GM23248 (cell line): ENCODE measurements at regions not wholly inside any gene's neighbourhood (a gene's known extent, or its start where the extent isn't known, plus 50 kb on each side); places are given as distances from the start of the nearest gene placed in this dataset.

ENCODE experiments used
- EZH2 ChIP-seq: fragments of 200-600 bp; sonication (generic); IDR thresholded peaks from 2 replicates; pipeline ENCODE4 v1.6.1; 2018; ENCODE audit warnings: antibody characterized with exemption, mild to moderate bottlenecking; ENCODE audit not compliant: insufficient read depth, poor library complexity, severe bottlenecking
- EZH2phosphoT487 ChIP-seq: fragments of 200-600 bp; sonication (generic); IDR thresholded peaks from 2 replicates; pipeline ENCODE4 v1.6.1; 2018; ENCODE audit warnings: antibody characterized with exemption, moderate library complexity, mild to moderate bottlenecking, low read depth; ENCODE audit not compliant: insufficient read depth

GRCh38 chrX:4175221-4175620 lies 461.8 kb upstream of the PRKX start:
- TF ChIP-seq EZH2phosphoT487, result no peak
- TF ChIP-seq EZH2, result no peak
